K562 (cell line): ENCODE measurements at regions not wholly inside any gene's neighbourhood (a gene's known extent, or its start where the extent isn't known, plus 50 kb on each side); places are given as distances from the start of the nearest gene placed in this dataset.

Source experiments
- ATAC-seq: fragments of 200-7000 bp; cut with Tn5 transposase; 3 replicates; pipeline ENCODE4 v1.9.1; 2020; ENCODE audit warnings: moderate library complexity
- BruUV-seq: library from RNA; stranded (reverse); fragments of 400-500 nt; replicated peaks from 2 replicates; lab custom pipeline; 2021; lab: Mats Ljungman, UMichigan
- CTCF ChIA-PET: fragments of 300-600 bp; formaldehyde crosslinking; extraction: SDS; loops from one replicate; lab custom pipeline; 2021; ENCODE audit warnings: low intra/inter-chr PET ratio; lab: Yijun Ruan, JAX
- POLR2A ChIA-PET: fragments of 300-600, 350-650 bp; sonication (Branson Sonifier 250); formaldehyde crosslinking; extraction: SDS; loops from one replicate; lab custom pipeline; 2021; ENCODE audit warnings: antibody characterized with exemption, inconsistent platforms; lab: Yijun Ruan, JAX
- DNase-seq, 4 experiments: peaks; one replicate each; pipeline versions ENCODE4 v3.0.0 to v3.0.0-alpha.2; 2011 to 2018; ENCODE audit warnings: low spot score in 3 of 4, mixed read lengths in 3 of 4; ENCODE audit errors: extremely low read depth in 1 of 4
- FAIRE-seq: peaks from 2 replicates; lab custom pipeline; 2011; peaks lifted over from hg19 to GRCh38; lab: Jason Lieb, UNC
- H2AFZ ChIP-seq: 2 replicates; pipeline ENCODE4 v1.6.0; 2011; ENCODE audit warnings: low read depth, low read length, control low read depth, inconsistent platforms
- H3K27ac ChIP-seq: fragments of 200-600 bp; 3 replicates; pipeline ENCODE4 v1.8.0; 2011; ENCODE audit warnings: low read depth, mild to moderate bottlenecking, control low read depth, inconsistent platforms, low read length, moderate library complexity, mixed read lengths; ENCODE audit errors: extremely low read depth
- H3K27me3 ChIP-seq, 2 experiments: fragments of 300-600 bp in 1 of 2; 2 replicates in 1 of 2; 3 replicates in 1 of 2; pipeline versions ENCODE4 v1.6.0 to v1.8.0; 2011; ENCODE audit warnings: inconsistent platforms in 2 of 2, low read length in 2 of 2, mild to moderate bottlenecking in 1 of 2, mixed read lengths in 1 of 2, moderate library complexity in 1 of 2; ENCODE audit not compliant: control insufficient read depth in 2 of 2, insufficient read depth in 2 of 2
- H3K36me3 ChIP-seq: fragments of 300-600 bp; 3 replicates; pipeline ENCODE4 v1.8.0; 2011; ENCODE audit warnings: mild to moderate bottlenecking, low read length, inconsistent platforms; ENCODE audit not compliant: control insufficient read depth, insufficient read depth
- H3K4me1 ChIP-seq, 2 experiments: fragments of 200-600 bp in 1 of 2; replicated peaks in 1 of 2; 2 replicates in 1 of 2; 3 replicates in 1 of 2; pipeline versions ENCODE4 v1.5.1 to v1.8.0; 2011; ENCODE audit warnings: inconsistent platforms in 2 of 2, low read length in 2 of 2, mild to moderate bottlenecking in 1 of 2, mixed read lengths in 1 of 2, moderate library complexity in 1 of 2; ENCODE audit not compliant: control insufficient read depth in 2 of 2, insufficient read depth in 2 of 2
- H3K4me2 ChIP-seq: 2 replicates; pipeline ENCODE4 v1.6.1; 2011; ENCODE audit warnings: low read length, control low read depth, inconsistent platforms, mixed read lengths; ENCODE audit not compliant: insufficient read depth
- H3K4me3 ChIP-seq: fragments of 200-600 bp; sonication (generic), shearing (Covaris generic); 2 replicates; pipeline ENCODE4 v1.5.1; 2016; ENCODE audit warnings: control low read depth, inconsistent platforms
- H3K79me2 ChIP-seq: fragments of 200-600 bp; 3 replicates; pipeline ENCODE4 v1.8.0; 2011; ENCODE audit warnings: low read length, inconsistent platforms; ENCODE audit not compliant: control insufficient read depth, insufficient read depth
- H3K9ac ChIP-seq, 2 experiments: 2 replicates each; pipeline versions ENCODE4 v1.6.0 to v1.6.1; 2011; ENCODE audit warnings: low read depth in 2 of 2, low read length in 2 of 2, control low read depth in 1 of 2, inconsistent platforms in 1 of 2, mild to moderate bottlenecking in 1 of 2, mixed read lengths in 1 of 2; ENCODE audit not compliant: insufficient read depth in 1 of 2
- H3K9me1 ChIP-seq: one replicate; pipeline ENCODE4 v1.6.0; 2011; ENCODE audit warnings: inconsistent platforms, mild to moderate bottlenecking, low read length, moderate library complexity; ENCODE audit not compliant: control insufficient read depth, insufficient read depth
- H3K9me3 ChIP-seq: replicated peaks from 2 replicates; pipeline ENCODE4 v1.5.1; 2011; ENCODE audit warnings: low read depth, low read length, inconsistent platforms; ENCODE audit not compliant: control insufficient read depth, insufficient read depth
- H4K20me1 ChIP-seq: replicated peaks from 2 replicates; pipeline ENCODE4 v1.6.1; 2011; ENCODE audit warnings: low read length, inconsistent platforms, mixed read lengths; ENCODE audit not compliant: control insufficient read depth, insufficient read depth
- ATF1 ChIP-seq, 2 experiments: fragments of 450-650 bp in 1 of 2; IDR thresholded peaks; 2 replicates each; pipeline ENCODE4 v1.6.1; 2016; ENCODE audit warnings: missing compliant biosample characterization in 1 of 2, missing genetic modification characterization in 1 of 2
- C11orf30 ChIP-seq: fragments of 450-650 bp; IDR thresholded peaks from 2 replicates; pipeline ENCODE4 v1.6.1; 2016; ENCODE audit warnings: low read depth, mild to moderate bottlenecking
- CBFB ChIP-seq: sonication (generic); formaldehyde crosslinking; IDR thresholded peaks from 2 replicates; pipeline ENCODE4 v1.4.0; 2020; ENCODE audit warnings: mild to moderate bottlenecking, missing genetic modification reagents
- FOS ChIP-seq: IDR thresholded peaks from 3 replicates; pipeline ENCODE4 v1.6.1; 2011; ENCODE audit not compliant: insufficient read length; ENCODE audit errors: extremely low read depth
- GATA2 ChIP-seq: sonication (generic); formaldehyde crosslinking; IDR thresholded peaks from 2 replicates; pipeline ENCODE4 v1.4.0; 2020; ENCODE audit warnings: mild to moderate bottlenecking, missing genetic modification reagents
- IFI16 ChIP-seq: fragments of 250-450 bp; sonication (Bioruptor Pico); IDR thresholded peaks from 2 replicates; pipeline ENCODE4 v2.1.2; 2022; ENCODE audit warnings: mild to moderate bottlenecking, inconsistent platforms
- KDM4B ChIP-seq, 2 experiments: fragments of 450-650 bp in 1 of 2; sonication (generic) in 1 of 2; IDR thresholded peaks; 2 replicates each; pipeline ENCODE4 v1.6.1; 2016 to 2017; ENCODE audit warnings: borderline replicate concordance in 2 of 2, antibody characterized with exemption in 1 of 2, low read depth in 1 of 2, mild to moderate bottlenecking in 1 of 2
- PCBP2 ChIP-seq: fragments of 200-400 bp; formaldehyde crosslinking; IDR thresholded peaks from 2 replicates; pipeline ENCODE4 v1.6.1; 2018; ENCODE audit warnings: low read length, low read depth, mild to moderate bottlenecking, moderate library complexity; ENCODE audit not compliant: poor library complexity, severe bottlenecking
- RB1 ChIP-seq: fragments of 450-650 bp; IDR thresholded peaks from 2 replicates; pipeline ENCODE4 v1.6.1; 2017; ENCODE audit warnings: low read depth, mild to moderate bottlenecking
- TCF7L2 ChIP-seq: fragments of 150-350 bp; IDR thresholded peaks from 2 replicates; pipeline ENCODE4 v1.6.1; 2016; ENCODE audit warnings: low read depth, mild to moderate bottlenecking, low read length, moderate library complexity
- XRCC5 ChIP-seq: fragments of 200-400 bp; formaldehyde crosslinking; IDR thresholded peaks from 2 replicates; pipeline ENCODE4 v1.6.1; 2017; ENCODE audit warnings: low read depth, mild to moderate bottlenecking, low read length
- WGBS: fragments of 100-300 bp; shearing (Covaris generic); methylation state at CpG from one replicate; pipeline ENCODE4 v1.1.6; 2016; ENCODE audit warnings: low coverage, mixed read lengths; ENCODE audit not compliant: insufficient coverage; ENCODE audit errors: missing lambda C conversion rate; 5-methylcytosine and 5-hydroxymethylcytosine counted together
- in situ Hi-C: fragments of 300-500 bp; cut with MboI; formaldehyde crosslinking; loops from 4 replicates; pipeline ENCODE4 v1.15.0; 2018; ENCODE audit warnings: inconsistent platforms, mixed read lengths
- intact Hi-C: fragments of 100-400 bp; cut with micrococcal nuclease; formaldehyde crosslinking; loops from 2 replicates; pipeline ENCODE4 v1.14.2; 2022
- TF ChIP-seq, protein P1 (sequence below): fragments of 450-650 bp; IDR thresholded peaks from 2 replicates; pipeline ENCODE4 v1.6.1; 2014; ENCODE audit warnings: low read depth, mild to moderate bottlenecking, moderate library complexity, borderline replicate concordance
- TF ChIP-seq, protein P2 (sequence below): sonication (generic); formaldehyde crosslinking; IDR thresholded peaks from 2 replicates; pipeline ENCODE4 v1.5.0; 2020; ENCODE audit warnings: missing genetic modification reagents

DNA sequence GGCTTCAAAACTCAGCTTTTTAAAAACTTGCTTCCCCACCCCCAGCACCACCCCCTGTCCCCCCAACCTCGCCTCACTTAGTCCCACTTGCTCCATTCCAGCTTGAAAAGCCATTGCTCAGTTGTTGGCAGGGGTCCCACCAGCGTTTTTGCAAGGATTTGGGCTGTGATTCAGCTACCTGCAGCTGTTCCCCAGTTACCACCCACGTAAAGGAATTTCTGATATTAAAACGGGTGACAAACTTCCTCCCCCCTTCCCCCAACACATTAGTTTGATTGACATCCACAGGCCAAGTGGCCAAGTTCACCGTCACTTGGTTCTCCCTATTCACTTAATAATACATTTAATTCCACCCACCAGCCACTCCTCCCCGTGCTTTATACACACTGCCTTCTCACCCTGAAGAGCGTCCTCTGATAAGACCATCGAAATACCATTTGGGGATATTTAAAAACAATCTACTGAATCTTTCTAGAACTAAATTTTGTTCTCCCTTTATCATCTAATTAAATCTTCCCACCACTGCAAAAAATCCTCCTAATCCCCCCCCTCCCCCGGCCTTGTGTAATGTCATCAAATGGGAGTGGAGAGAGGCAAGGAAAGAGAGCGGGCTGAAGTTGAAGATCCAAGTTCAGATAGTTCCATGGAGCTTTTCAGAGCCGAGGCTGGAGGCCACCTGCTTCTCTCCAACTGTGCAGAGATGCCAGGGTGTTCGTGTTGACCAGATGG lies 55.1 kb downstream of the SOX9 start:
- WGBS: under 1% methylated on average over 12 of the region's 12 CpGs
- H3K4me1 ChIP-seq: no peaks in the 10 kb centered on the region; a peak in 1 of 5 replicates
- in situ Hi-C loops: no loop called here
- no peak overlapping the region for H3K27ac ChIP-seq
- no peaks in the 10 kb centered on the region for H3K27me3 ChIP-seq
- no peak for ATAC-seq
- no peaks in the 10 kb centered on the region for H4K20me1 ChIP-seq
- BruUV-seq: no TSS peak
- CTCF ChIA-PET: no interaction called here
- no peaks in the 10 kb centered on the region for H3K36me3 ChIP-seq
- no peaks in the 10 kb centered on the region for H3K79me2 ChIP-seq
- no peak overlapping the region for H3K4me2 ChIP-seq
- DNase-seq: no peak
- FAIRE-seq: no peak
- no peak overlapping the region for H3K9ac ChIP-seq
- POLR2A ChIA-PET: no interaction called here
- H2AFZ ChIP-seq: no peak overlapping the region
- H3K9me1 ChIP-seq: no peaks in the 10 kb centered on the region
- no peak for TF ChIP-seq TCF7L2
- TF ChIP-seq, protein P1, sequence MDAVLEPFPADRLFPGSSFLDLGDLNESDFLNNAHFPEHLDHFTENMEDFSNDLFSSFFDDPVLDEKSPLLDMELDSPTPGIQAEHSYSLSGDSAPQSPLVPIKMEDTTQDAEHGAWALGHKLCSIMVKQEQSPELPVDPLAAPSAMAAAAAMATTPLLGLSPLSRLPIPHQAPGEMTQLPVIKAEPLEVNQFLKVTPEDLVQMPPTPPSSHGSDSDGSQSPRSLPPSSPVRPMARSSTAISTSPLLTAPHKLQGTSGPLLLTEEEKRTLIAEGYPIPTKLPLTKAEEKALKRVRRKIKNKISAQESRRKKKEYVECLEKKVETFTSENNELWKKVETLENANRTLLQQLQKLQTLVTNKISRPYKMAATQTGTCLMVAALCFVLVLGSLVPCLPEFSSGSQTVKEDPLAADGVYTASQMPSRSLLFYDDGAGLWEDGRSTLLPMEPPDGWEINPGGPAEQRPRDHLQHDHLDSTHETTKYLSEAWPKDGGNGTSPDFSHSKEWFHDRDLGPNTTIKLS: no peak
- no peak for TF ChIP-seq XRCC5
- no peak for TF ChIP-seq FOS
- TF ChIP-seq CBFB (CRISPR knock-in tag): no peak
- TF ChIP-seq, protein P2, sequence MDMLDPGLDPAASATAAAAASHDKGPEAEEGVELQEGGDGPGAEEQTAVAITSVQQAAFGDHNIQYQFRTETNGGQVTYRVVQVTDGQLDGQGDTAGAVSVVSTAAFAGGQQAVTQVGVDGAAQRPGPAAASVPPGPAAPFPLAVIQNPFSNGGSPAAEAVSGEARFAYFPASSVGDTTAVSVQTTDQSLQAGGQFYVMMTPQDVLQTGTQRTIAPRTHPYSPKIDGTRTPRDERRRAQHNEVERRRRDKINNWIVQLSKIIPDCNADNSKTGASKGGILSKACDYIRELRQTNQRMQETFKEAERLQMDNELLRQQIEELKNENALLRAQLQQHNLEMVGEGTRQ (CRISPR knock-in tag): no peak
- no peak for TF ChIP-seq C11orf30
- no peak for TF ChIP-seq ATF1 (CRISPR knock-in tag; IDR thresholded peaks at IDR 0.05)
- no peak for TF ChIP-seq ATF1 (tag; IDR thresholded peaks at IDR 0.05)
- TF ChIP-seq IFI16 (CRISPR knock-in tag): no peak
- TF ChIP-seq RB1: no peak
- TF ChIP-seq GATA2: no peak
- TF ChIP-seq KDM4B (IDR thresholded peaks at IDR 0.05; ENCODE audit: borderline replicate concordance in 2 of 2, low read depth in 1 of 2): no peak
- no peak for TF ChIP-seq PCBP2
- intact Hi-C loops: no loop called here
- no peak overlapping the region for H3K4me3 ChIP-seq
- no peaks in the 10 kb centered on the region for H3K9me3 ChIP-seq
